ENCODE measurements at regions not wholly inside any gene's neighbourhood (a gene's known extent, or its start where the extent isn't known, plus 50 kb on each side); places are given as distances from the start of the nearest gene placed in this dataset.

- no peak for TF ChIP-seq CTCF (IDR thresholded peaks at IDR 0.05)
- no peak for TF ChIP-seq POLR2A (IDR thresholded peaks at IDR 0.05)
Measured at GRCh38 chr18:27540111-27540510, 355.0 kb upstream of the CHST9 start.
